ENCODE measurements at regions not wholly inside any gene's neighbourhood (a gene's known extent, or its start where the extent isn't known, plus 50 kb on each side); places are given as distances from the start of the nearest gene placed in this dataset.

DNA sequence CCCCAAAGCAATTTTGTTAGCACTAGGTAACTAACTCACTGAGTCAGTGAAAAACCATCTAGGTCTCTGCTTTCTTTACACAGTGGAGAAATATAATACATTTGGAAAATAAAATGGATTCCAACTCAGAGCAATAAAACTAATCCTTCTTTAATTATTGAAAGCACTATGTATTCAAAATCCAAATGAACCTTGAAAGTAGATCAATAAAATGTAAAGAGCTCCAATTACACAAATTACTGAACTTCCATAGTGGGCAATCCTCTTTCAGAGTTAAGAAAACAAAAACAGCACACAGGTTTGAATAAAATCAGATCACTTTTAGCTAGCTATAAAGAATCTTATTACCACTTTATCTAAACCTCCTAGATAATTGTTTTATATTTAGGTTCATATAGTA lies 208.1 kb downstream of the NR4A2 start:
- POLR2A ChIA-PET = interaction anchor here (2.7 kb wide), 1 partner anchor 10 kb away, joined by 14 read pairs; no protein-coding TSS in a partner anchor
- TF ChIP-seq, protein P1, sequence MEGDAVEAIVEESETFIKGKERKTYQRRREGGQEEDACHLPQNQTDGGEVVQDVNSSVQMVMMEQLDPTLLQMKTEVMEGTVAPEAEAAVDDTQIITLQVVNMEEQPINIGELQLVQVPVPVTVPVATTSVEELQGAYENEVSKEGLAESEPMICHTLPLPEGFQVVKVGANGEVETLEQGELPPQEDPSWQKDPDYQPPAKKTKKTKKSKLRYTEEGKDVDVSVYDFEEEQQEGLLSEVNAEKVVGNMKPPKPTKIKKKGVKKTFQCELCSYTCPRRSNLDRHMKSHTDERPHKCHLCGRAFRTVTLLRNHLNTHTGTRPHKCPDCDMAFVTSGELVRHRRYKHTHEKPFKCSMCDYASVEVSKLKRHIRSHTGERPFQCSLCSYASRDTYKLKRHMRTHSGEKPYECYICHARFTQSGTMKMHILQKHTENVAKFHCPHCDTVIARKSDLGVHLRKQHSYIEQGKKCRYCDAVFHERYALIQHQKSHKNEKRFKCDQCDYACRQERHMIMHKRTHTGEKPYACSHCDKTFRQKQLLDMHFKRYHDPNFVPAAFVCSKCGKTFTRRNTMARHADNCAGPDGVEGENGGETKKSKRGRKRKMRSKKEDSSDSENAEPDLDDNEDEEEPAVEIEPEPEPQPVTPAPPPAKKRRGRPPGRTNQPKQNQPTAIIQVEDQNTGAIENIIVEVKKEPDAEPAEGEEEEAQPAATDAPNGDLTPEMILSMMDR (conservative IDR thresholded peaks at IDR 0.05; ENCODE audit: low read length) = no peak
- Histone ChIP-seq H3K4me3 (ENCODE audit: low read depth, low read length, poor library complexity, severe bottlenecking) (no peak overlapping the region), H3K27ac (ENCODE audit: low read depth, low read length, poor library complexity, severe bottlenecking) (no peak overlapping the region), H3K4me1 (ENCODE audit: insufficient read depth, low read length, poor library complexity, severe bottlenecking) (no peaks in the 10 kb centered on the region), H4K20me1 (ENCODE audit: insufficient read depth, low read length) (no peaks in the 10 kb centered on the region), H3K79me2 (ENCODE audit: insufficient read depth, low read depth, low read length) (no peaks in the 10 kb centered on the region), H3K9me3 (ENCODE audit: low read length) (no peaks in the 10 kb centered on the region), H3K36me3 (ENCODE audit: insufficient read depth, low read length) (no peaks in the 10 kb centered on the region), H3K9me2 (ENCODE audit: insufficient read depth, low read length) (no peaks in the 10 kb centered on the region), H3K4me2 (ENCODE audit: low read length) (no peak overlapping the region), H2AFZ (ENCODE audit: low read length) (no peak overlapping the region)
- CTCF ChIA-PET (ENCODE audit: unreplicated experiment) = no interaction called here
- intact Hi-C loops (cut with micrococcal nuclease; ENCODE audit: unreplicated experiment) = no loop called here
- DNase-seq (ENCODE audit: low spot score) = no peak
- BruUV-seq (replicated peaks) = no TSS peak

DNA sequence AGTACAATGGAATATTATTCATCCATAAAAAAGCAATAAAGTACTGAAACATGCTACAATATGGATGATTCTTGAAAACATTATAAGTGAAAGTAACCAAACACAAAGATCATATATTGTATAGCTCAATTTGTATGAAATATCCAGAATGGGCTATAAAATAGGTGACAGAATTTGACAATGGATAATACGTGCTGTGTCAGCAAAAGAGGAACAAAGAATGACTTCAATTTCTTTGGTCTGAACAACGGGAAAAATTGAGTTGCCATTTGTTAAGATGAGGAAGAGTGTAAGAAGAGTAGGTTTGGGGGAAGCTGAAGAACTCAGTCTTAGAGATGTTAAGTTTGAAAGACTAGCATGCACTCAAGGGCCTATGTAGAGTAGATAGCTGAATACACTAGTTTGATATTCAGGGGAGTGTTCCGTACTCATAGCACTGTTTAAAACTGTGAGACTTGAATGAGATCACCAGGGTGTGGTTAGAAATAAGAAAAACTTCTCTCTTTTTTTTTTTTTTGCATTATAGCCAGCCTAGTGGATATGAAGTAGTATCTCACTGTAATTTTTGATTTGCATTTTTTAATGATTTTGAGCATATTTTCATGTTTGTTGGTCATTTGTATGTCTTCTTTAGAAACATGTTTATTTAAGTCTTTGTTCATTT lies 213.6 kb downstream of the NR4A2 start:
- BruUV-seq (replicated peaks) = no TSS peak

DNA sequence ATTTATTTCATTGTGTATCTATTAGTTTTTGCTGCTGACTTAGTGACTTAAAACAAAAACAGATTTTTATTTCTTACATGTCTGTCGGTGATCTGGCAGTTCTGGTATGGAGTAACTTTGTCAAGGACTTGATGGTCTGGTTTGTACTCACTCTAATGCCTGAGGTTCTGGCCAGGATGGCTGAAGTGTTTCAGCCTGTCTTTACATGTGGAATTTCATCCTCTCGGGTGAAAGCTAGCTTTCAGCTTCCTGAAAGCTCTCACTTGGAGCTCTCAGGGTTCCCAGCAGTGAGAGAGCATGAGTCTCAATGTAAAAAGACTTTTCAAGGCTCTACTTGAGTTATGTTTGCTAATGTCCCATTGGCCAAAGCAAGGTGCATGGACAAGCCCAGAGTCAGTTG lies 216.4 kb downstream of the NR4A2 start:
- BruUV-seq (replicated peaks) = no TSS peak
- H2AFZ ChIP-seq (ENCODE audit: low read length) = no peak overlapping the region
- H3K79me2 ChIP-seq (ENCODE audit: insufficient read depth, low read depth, low read length) = no peaks in the 10 kb centered on the region
- ChIA-PET POLR2A (no interaction called here), CTCF (ENCODE audit: unreplicated experiment) (no interaction called here)
- no peaks in the 10 kb centered on the region for H3K9me2 ChIP-seq (ENCODE audit: insufficient read depth, low read length)
- no peaks in the 10 kb centered on the region for H4K20me1 ChIP-seq (ENCODE audit: insufficient read depth, low read length)
- H3K9me3 ChIP-seq (ENCODE audit: low read length) = no peaks in the 10 kb centered on the region
- no peak overlapping the region for H3K4me2 ChIP-seq (ENCODE audit: low read length)
- H3K36me3 ChIP-seq (ENCODE audit: insufficient read depth, low read length) = no peaks in the 10 kb centered on the region
- TF ChIP-seq, protein P1 (conservative IDR thresholded peaks at IDR 0.05; ENCODE audit: low read length) = no peak
- no peak for TF ChIP-seq EZH2phosphoT487 (IDR thresholded peaks at IDR 0.05; ENCODE audit: borderline replicate concordance, low read depth, low read length)
- no peaks in the 10 kb centered on the region for H3K4me1 ChIP-seq (ENCODE audit: insufficient read depth, low read length, poor library complexity, severe bottlenecking)
- no peak overlapping the region for H3K4me3 ChIP-seq (ENCODE audit: low read depth, low read length, poor library complexity, severe bottlenecking)
- intact Hi-C loops (cut with micrococcal nuclease; ENCODE audit: unreplicated experiment) = no loop called here
- no peak for DNase-seq (ENCODE audit: low spot score)
- H3K27ac ChIP-seq (ENCODE audit: low read depth, low read length, poor library complexity, severe bottlenecking) = no peak overlapping the region

More for the DNA sequence above, 213.6 kb downstream of the NR4A2 start:
- H3K4me3 ChIP-seq (ENCODE audit: low read depth, low read length, poor library complexity, severe bottlenecking) = no peak overlapping the region
- H4K20me1 ChIP-seq (ENCODE audit: insufficient read depth, low read length) = no peaks in the 10 kb centered on the region
- no peaks in the 10 kb centered on the region for H3K4me1 ChIP-seq (ENCODE audit: insufficient read depth, low read length, poor library complexity, severe bottlenecking)
- H3K4me2 ChIP-seq (ENCODE audit: low read length) = no peak overlapping the region
- no peak overlapping the region for H3K27ac ChIP-seq (ENCODE audit: low read depth, low read length, poor library complexity, severe bottlenecking)
- no peaks in the 10 kb centered on the region for H3K79me2 ChIP-seq (ENCODE audit: insufficient read depth, low read depth, low read length)
- no peak for DNase-seq (ENCODE audit: low spot score)
- H3K9me3 ChIP-seq (ENCODE audit: low read length) = no peaks in the 10 kb centered on the region
- TF ChIP-seq, protein P1 (conservative IDR thresholded peaks at IDR 0.05; ENCODE audit: low read length) = no peak
- intact Hi-C loops (cut with micrococcal nuclease; ENCODE audit: unreplicated experiment) = no loop called here
- no peak overlapping the region for H2AFZ ChIP-seq (ENCODE audit: low read length)
- no peaks in the 10 kb centered on the region for H3K9me2 ChIP-seq (ENCODE audit: insufficient read depth, low read length)
- ChIA-PET CTCF (ENCODE audit: unreplicated experiment) (no interaction called here), POLR2A (no interaction called here)
- H3K36me3 ChIP-seq (ENCODE audit: insufficient read depth, low read length) = no peaks in the 10 kb centered on the region
